HEK293 (cell line): ENCODE measurements at regions not wholly inside any gene's neighbourhood (a gene's known extent, or its start where the extent isn't known, plus 50 kb on each side); places are given as distances from the start of the nearest gene placed in this dataset.
"Not testable (repeated sequence)": the region's sequence is repeated elsewhere in the genome, so short reads cannot be mapped to it uniquely, and the experiment has no call there.

Source experiments
- CTCF ChIA-PET: fragments of 350-600 bp; formaldehyde crosslinking; extraction: SDS; loops from one replicate; lab custom pipeline; 2021; ENCODE audit warnings: antibody characterized with exemption; lab: Yijun Ruan, JAX
- POLR2A ChIA-PET: fragments of 300-600 bp; formaldehyde crosslinking; extraction: SDS; loops from one replicate; lab custom pipeline; 2020; ENCODE audit warnings: antibody characterized with exemption, inconsistent platforms; lab: Yijun Ruan, JAX
- H3K27ac ChIP-seq: fragments of 200-500 bp; sonication (Bioruptor generic); 2 replicates; pipeline ENCODE4 v1.5.1; 2014; ENCODE audit warnings: low read depth, low read length, control low read depth, inconsistent platforms; ENCODE audit errors: extremely low read depth
- H3K36me3 ChIP-seq, 2 experiments: fragments of 200-500 bp in 1 of 2; sonication (Bioruptor generic) in 1 of 2; 1 replicate in 1 of 2; 2 replicates in 1 of 2; pipeline ENCODE4 v1.5.1; 2014 to 2017; ENCODE audit warnings: inconsistent platforms in 2 of 2, low read length in 2 of 2; ENCODE audit not compliant: control insufficient read depth in 2 of 2, insufficient read depth in 1 of 2
- H3K4me1 ChIP-seq: fragments of 200-500 bp; sonication (Bioruptor generic); 2 replicates; pipeline ENCODE4 v1.5.1; 2014; ENCODE audit warnings: mild to moderate bottlenecking, low read length, inconsistent platforms; ENCODE audit not compliant: control insufficient read depth, insufficient read depth
- H3K4me3 ChIP-seq: 2 replicates; pipeline ENCODE4 v1.5.1; 2011; ENCODE audit warnings: low read depth, mild to moderate bottlenecking, control low read depth, low read length, moderate library complexity
- H3K9me3 ChIP-seq: fragments of 200-500 bp; sonication (Bioruptor generic); 2 replicates; pipeline ENCODE4 v1.5.1; 2014; ENCODE audit warnings: low read depth, low read length, inconsistent platforms; ENCODE audit not compliant: control insufficient read depth, insufficient read depth
- MYNN ChIP-seq: fragments of 450-650 bp; formaldehyde crosslinking; IDR thresholded peaks from 2 replicates; pipeline ENCODE4 v1.5.1; 2016; ENCODE audit warnings: missing biosample characterization, missing genetic modification characterization, borderline replicate concordance
- REPIN1 ChIP-seq: fragments of 450-650 bp; formaldehyde crosslinking; IDR thresholded peaks from 2 replicates; pipeline ENCODE4 v1.5.1; 2017; ENCODE audit warnings: missing biosample characterization, missing genetic modification characterization, low read depth
- SCRT2 ChIP-seq: fragments of 450-650 bp; formaldehyde crosslinking; IDR thresholded peaks from 2 replicates; pipeline ENCODE4 v1.5.1; 2016; ENCODE audit warnings: missing biosample characterization, missing genetic modification characterization
- ZBTB17 ChIP-seq: fragments of 450-650 bp; formaldehyde crosslinking; IDR thresholded peaks from 2 replicates; pipeline ENCODE4 v1.5.1; 2016; ENCODE audit warnings: missing biosample characterization, missing genetic modification characterization
- ZBTB49 ChIP-seq: fragments of 450-650 bp; formaldehyde crosslinking; IDR thresholded peaks from 2 replicates; pipeline ENCODE4 v1.5.1; 2016; ENCODE audit warnings: missing biosample characterization, missing genetic modification characterization, low read depth
- ZFP37 ChIP-seq: fragments of 450-650 bp; formaldehyde crosslinking; IDR thresholded peaks from 2 replicates; pipeline ENCODE4 v1.5.1; 2016; ENCODE audit warnings: missing biosample characterization, missing genetic modification characterization
- ZNF146 ChIP-seq: fragments of 450-650 bp; formaldehyde crosslinking; IDR thresholded peaks from 2 replicates; pipeline ENCODE4 v1.5.1; 2016; ENCODE audit warnings: missing biosample characterization, missing genetic modification characterization
- ZNF184 ChIP-seq: fragments of 450-650 bp; IDR thresholded peaks from 2 replicates; pipeline ENCODE4 v1.5.1; 2018; ENCODE audit warnings: missing biosample characterization, mild to moderate bottlenecking, missing genetic modification characterization
- ZNF280D ChIP-seq: fragments of 450-650 bp; formaldehyde crosslinking; IDR thresholded peaks from 2 replicates; pipeline ENCODE4 v1.5.1; 2016; ENCODE audit warnings: missing biosample characterization, missing genetic modification characterization
- ZNF302 ChIP-seq: fragments of 450-650 bp; formaldehyde crosslinking; IDR thresholded peaks from 2 replicates; pipeline ENCODE4 v1.5.1; 2016; ENCODE audit warnings: missing biosample characterization, missing genetic modification characterization, low read depth
- ZNF391 ChIP-seq: fragments of 450-650 bp; formaldehyde crosslinking; IDR thresholded peaks from 2 replicates; pipeline ENCODE4 v1.5.1; 2016; ENCODE audit warnings: low read depth, missing biosample characterization, missing genetic modification characterization, borderline replicate concordance
- ZNF398 ChIP-seq: fragments of 450-650 bp; formaldehyde crosslinking; IDR thresholded peaks from 2 replicates; pipeline ENCODE4 v1.5.1; 2017; ENCODE audit warnings: missing biosample characterization, missing genetic modification characterization
- ZNF48 ChIP-seq: fragments of 450-650 bp; formaldehyde crosslinking; IDR thresholded peaks from 2 replicates; pipeline ENCODE4 v1.5.1; 2016; ENCODE audit warnings: missing biosample characterization, missing genetic modification characterization
- ZNF488 ChIP-seq: fragments of 450-650 bp; formaldehyde crosslinking; IDR thresholded peaks from 2 replicates; pipeline ENCODE4 v1.5.1; 2016; ENCODE audit warnings: missing biosample characterization, missing genetic modification characterization
- ZNF514 ChIP-seq: fragments of 450-650 bp; formaldehyde crosslinking; IDR thresholded peaks from 2 replicates; pipeline ENCODE4 v1.5.1; 2016; ENCODE audit warnings: missing biosample characterization, missing genetic modification characterization
- ZNF555 ChIP-seq: fragments of 450-650 bp; formaldehyde crosslinking; conservative IDR thresholded peaks from 2 replicates; pipeline ENCODE4 v1.5.1; 2017; ENCODE audit warnings: missing biosample characterization, mild to moderate bottlenecking, missing genetic modification characterization, inconsistent platforms
- ZNF623 ChIP-seq: fragments of 450-650 bp; formaldehyde crosslinking; IDR thresholded peaks from 2 replicates; pipeline ENCODE4 v1.5.1; 2016; ENCODE audit warnings: missing biosample characterization, missing genetic modification characterization
- ZNF654 ChIP-seq: fragments of 450-650 bp; formaldehyde crosslinking; IDR thresholded peaks from 2 replicates; pipeline ENCODE4 v1.5.1; 2016; ENCODE audit warnings: low read depth, missing biosample characterization, missing genetic modification characterization
- ZNF677 ChIP-seq: fragments of 450-650 bp; IDR thresholded peaks from 2 replicates; pipeline ENCODE4 v1.5.0; 2018; ENCODE audit warnings: missing biosample characterization, mild to moderate bottlenecking, missing genetic modification characterization, moderate library complexity
- ZNF792 ChIP-seq: fragments of 450-650 bp; formaldehyde crosslinking; IDR thresholded peaks from 2 replicates; pipeline ENCODE4 v1.5.1; 2016; ENCODE audit warnings: missing biosample characterization, missing genetic modification characterization

- Histone ChIP-seq H3K4me3 (no peak overlapping the region), H3K9me3 (no peaks in the 10 kb centered on the region), H3K36me3 (no peaks in the 10 kb centered on the region), H3K4me1 (no peaks in the 10 kb centered on the region), H3K27ac (no peak overlapping the region)
- ChIA-PET POLR2A (no interaction called here), CTCF (no interaction called here)
- TF ChIP-seq ZNF792 (tag by site-specific recombination), result no peak
- peak; percentile 93 for TF ChIP-seq ZNF184 (tag by site-specific recombination)
Observed at GRCh38 chr1:233505130-233505529, 108.8 kb upstream of the KCNK1 start.

GRCh38 chr1:233505889-233506288, 108.0 kb upstream of the KCNK1 start:
- H3K4me1 ChIP-seq, H3K36me3 ChIP-seq, H3K27ac ChIP-seq, H3K9me3 ChIP-seq, H3K4me3 ChIP-seq, POLR2A ChIA-PET: not testable (repeated sequence)
- CTCF ChIA-PET, result interaction anchor here (0.7 kb wide), 1 partner anchor 64 kb away, joined by 3 read pairs; no protein-coding TSS in a partner anchor
- TF ChIP-seq ZNF146 (tag by site-specific recombination), result peak; percentile 64; the same call in 1 of the 2 replicates

GRCh38 chr1:233509526-233509925, 104.4 kb upstream of the KCNK1 start:
- TF ChIP-seq SCRT2 (tag by site-specific recombination) (0 out of 2 replicates have a peak, but pooled peaks have one; percentile 18), MYNN (tag by site-specific recombination) (no peak)
- H3K36me3 ChIP-seq, result no peaks in the 10 kb centered on the region
- no peak overlapping the region for H3K4me3 ChIP-seq
- ChIA-PET CTCF (interaction anchor here (0.5 to 2.6 kb wide), 5 partner anchors 9 to 205 kb away, joined by 3 to 15 read pairs (median 5); no protein-coding TSS in a partner anchor), POLR2A (no interaction called here)
- no peaks in the 10 kb centered on the region for H3K9me3 ChIP-seq
- H3K4me1 ChIP-seq, result no peaks in the 10 kb centered on the region
- no peak overlapping the region for H3K27ac ChIP-seq

- no peaks in the 10 kb centered on the region for H3K9me3 ChIP-seq
- POLR2A ChIA-PET, result no interaction called here
- no peaks in the 10 kb centered on the region for H3K36me3 ChIP-seq
- no peaks in the 10 kb centered on the region for H3K4me1 ChIP-seq
- CTCF ChIA-PET, result no interaction called here
- TF ChIP-seq ZNF488 (no peak), ZNF677 (tag by site-specific recombination) (no peak), ZNF302 (tag by site-specific recombination) (no peak), ZNF623 (no peak), ZNF48 (no peak), ZBTB49 (tag by site-specific recombination) (no peak), REPIN1 (tag by site-specific recombination) (no peak), ZNF398 (tag by site-specific recombination) (no peak), ZNF280D (tag by site-specific recombination) (no peak), ZBTB17 (tag by site-specific recombination) (no peak), ZNF514 (tag by site-specific recombination) (no peak), ZNF654 (tag by site-specific recombination) (no peak), ZNF555 (tag by site-specific recombination) (no peak), ZNF391 (no peak), ZFP37 (tag by site-specific recombination) (no peak)
- no peak overlapping the region for H3K4me3 ChIP-seq
- no peak overlapping the region for H3K27ac ChIP-seq
Observed at GRCh38 chr1:233512538-233512937, 101.4 kb upstream of the KCNK1 start.
